DMS114 treated with DMSO at 0.1 percent for 48 hours (cell line): ENCODE measurements at regions not wholly inside any gene's neighbourhood (a gene's known extent, or its start where the extent isn't known, plus 50 kb on each side); places are given as distances from the start of the nearest gene placed in this dataset.

ENCODE experiments used
- DNase-seq: peaks from one replicate; lab custom pipeline; 2025; ENCODE audit not compliant: unreplicated experiment; lab: John Stamatoyannopoulos, UW

DNA sequence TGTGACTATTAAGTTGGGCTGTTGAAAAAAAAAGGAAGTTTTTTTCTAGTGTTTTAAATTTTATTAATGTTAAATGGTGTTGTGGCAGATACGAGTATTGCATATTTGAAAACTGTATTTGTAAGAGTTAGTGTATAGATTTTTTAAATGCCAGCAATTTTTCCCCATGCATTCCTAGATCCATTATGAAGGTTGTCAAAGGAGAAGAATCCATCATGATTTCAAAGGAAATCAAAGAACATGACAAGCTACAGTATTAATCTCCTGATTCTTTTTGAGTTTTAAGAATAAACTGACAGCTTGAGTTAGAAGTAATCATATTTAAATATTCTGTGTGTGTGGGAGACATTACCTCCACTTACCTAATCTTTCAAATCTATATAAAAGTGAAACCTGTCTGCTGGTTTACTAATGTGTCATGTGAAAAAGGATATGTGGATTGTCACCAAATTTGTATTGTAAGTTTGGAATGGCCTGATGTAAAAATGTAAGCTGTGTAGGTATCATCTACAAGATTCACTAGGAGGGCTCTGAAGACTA is 111.0 kb upstream of the HS3ST5 start:
- DNase-seq = no peak

DNA sequence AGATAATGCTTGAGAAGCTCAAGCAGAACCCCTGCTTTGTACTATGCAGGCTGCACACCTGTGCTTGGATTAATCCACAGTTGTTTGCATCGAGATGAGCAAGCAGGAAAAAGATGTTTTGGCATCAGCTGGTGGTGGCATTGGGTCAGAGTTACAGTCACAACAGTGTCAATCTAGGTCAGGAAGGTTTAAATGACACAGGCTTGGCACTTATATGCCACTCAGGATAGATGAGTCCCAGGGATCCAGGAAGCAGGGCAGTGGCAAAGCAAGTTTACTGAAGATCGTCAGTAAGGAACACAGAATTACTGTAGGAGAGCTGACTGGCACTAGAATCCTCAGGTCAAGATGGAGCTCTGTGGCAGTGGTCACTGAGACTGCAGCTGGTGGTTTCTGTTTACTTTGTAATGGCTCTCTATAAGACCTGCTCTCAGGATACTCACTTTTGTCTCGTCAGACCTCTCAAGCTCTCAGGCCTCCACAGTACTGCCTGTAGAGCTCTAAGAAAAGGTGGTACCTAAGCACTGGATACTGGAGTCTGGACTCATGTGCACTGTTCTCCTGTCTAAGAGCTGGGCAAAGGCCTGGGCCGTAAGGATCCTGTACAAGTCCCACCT is 110.1 kb upstream of the HS3ST5 start:
- no peak for DNase-seq

DNA sequence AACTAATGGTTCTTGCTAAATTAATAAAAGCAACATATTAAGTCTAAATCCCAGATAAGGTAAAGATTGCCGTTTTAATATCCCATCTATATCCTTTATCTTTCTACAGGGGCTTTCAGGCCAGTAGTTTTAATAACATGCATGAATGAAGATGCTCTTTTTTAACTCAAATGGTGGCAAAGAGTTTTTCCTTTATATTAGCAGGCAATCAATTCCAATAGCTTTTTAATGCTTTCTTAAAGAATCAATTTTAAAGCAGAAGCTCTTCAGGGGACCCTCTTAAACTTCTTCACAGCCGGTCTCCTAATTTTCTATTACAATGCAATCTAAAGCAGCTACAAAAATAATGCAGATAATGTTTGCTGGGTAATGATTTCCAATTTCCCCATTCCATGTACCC is 107.8 kb upstream of the HS3ST5 start:
- no peak for DNase-seq

DNA sequence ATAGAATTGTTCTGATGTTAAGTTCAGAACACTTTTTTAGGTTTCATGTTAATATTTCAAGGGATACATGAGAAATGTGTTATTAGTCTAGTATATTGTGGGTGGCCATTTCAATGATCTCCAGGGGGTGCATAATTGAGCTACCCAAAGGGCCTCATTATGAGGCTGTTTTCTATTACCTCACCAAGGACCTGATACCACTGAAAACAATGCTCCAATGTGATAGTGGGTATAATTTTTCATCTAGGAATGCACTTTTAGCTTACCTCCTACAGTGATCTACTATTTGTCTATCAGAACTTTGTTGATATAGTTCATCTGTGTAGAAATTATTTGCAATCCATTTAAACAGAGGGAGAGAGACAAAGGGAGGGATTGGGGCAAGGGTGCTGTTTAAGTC is 106.8 kb upstream of the HS3ST5 start:
- no peak for DNase-seq

DNA sequence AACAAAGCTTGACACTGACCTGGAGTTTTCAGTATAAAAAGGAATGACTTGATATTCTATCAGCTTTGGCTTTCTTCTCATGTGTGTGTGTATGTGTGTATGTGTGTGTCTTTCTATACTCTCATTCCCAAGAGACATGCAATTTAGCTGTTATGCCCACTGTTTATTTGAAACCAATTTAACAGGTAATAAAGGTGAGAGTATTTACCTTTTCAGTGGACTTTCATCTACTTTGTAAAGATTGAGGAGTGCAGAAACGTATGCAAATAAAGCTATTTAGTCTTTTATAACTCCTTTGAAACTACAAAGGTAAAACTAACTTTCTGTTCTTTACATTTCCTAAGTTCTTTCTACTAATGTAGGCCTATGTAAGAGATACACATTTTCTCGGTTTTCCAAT is 103.5 kb upstream of the HS3ST5 start:
- no peak for DNase-seq

DNA sequence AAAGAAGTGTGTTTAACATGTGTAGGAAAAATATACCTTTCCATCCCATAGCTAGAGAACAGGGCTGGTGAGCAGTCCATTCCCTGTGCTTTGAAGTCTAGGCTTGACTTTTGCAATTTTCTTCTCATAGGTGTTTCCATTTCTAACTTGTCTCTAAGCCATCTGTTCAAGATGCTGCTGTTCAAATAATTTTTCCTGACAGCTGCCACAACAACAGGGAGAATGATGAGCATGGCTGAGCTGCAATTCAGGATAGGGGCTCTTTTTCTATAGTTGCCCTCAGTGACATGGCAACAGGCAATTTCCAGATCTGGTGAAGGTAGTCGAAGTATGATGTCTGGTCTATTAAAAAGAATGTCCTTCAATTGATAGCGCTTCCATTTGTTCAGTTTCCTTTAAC is 103.0 kb upstream of the HS3ST5 start:
- DNase-seq = no peak

DNA sequence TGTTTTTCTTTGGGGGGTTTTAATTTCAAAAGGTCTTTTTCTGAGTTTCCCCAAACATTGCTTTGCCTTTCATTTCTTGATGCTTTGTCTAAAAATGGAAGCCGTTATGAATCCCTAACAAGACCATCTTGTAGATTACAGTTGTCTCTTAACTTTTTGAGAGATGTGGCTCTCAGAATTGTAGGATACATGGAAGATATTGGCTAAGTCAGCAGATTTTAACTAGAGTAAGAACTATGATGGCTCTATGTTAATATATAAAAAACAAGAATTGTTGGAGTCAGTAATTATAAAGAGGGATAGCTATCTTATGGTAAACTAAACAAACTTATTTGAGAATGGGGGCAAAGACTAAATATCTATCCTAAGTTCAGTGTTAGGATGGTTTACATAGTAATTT is 96.6 kb upstream of the HS3ST5 start:
- no peak for DNase-seq

DNA sequence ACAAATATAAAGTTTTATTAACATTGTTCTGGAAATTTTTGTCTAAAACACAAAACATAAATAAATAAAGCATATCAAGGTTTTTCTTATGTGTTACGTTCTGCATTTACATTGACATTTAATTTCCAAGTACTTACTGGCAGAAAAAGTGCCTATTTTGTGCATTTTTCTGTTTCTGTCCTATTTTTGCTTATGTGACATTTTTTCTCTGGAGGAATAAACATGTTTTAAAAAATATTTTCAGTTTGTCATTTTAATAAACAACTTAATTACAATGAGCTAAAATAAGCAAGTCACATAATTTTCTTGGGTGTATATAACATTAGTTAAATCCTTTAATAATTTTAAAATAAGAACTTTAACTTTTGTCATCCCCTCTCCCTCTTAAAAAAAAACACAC is 94.4 kb upstream of the HS3ST5 start:
- DNase-seq = no peak

DNA sequence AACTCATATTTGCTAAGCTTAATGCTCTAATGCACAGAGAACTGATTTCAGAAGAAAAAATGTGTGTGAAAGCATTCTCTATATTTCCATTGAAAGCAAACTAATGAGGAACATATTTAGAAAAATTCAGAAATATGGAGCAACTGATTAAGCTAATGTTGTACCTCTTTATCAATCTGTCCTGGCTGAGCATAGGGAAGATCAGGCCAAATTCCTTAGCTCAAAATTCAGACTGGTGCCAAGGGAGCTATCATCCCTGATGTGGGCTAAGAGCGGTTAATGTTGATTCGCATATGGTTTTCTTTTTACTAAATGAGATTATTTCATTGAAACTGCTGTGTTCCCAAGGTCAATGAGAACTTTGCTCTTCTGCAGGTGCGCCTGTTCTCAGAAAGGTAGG is 93.9 kb upstream of the HS3ST5 start:
- no peak for DNase-seq

DNA sequence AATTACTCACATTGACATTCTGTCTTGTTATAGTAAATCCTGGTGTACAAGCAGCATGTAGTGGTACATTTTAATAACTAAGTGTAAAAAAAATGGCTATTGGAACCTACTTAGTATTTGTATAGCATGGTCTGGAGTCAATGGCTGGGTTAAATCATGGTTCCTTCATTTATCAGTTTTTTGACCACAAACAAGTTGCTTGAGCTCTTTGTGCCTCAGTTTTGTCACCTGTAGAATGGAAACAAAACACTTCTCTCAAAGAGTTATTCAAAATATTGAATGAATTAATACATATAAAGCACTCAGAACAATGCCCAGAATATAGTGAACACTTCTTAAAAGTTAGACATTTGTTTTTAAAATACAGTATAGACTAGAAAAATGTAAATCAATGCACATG is 93.2 kb upstream of the HS3ST5 start:
- DNase-seq = no peak

DNA sequence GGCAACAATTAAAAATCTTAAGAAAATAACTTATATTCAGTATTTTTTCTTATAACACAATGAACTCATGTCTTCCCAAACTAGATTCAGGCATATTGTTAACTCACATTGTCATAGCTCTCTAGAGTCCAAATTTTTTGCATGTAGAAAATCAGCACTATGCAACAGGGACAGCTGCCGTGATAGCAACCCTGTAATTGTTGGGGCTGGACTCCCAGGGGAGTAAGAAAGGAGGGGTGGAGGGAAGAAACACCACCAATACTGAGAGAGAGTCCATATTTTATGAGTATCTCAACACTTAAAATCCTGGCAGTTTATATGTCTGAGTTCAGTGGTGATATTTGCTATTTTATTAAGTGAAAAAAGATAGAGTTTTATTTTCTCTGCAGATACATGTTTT is 89.6 kb upstream of the HS3ST5 start:
- no peak for DNase-seq

DNA sequence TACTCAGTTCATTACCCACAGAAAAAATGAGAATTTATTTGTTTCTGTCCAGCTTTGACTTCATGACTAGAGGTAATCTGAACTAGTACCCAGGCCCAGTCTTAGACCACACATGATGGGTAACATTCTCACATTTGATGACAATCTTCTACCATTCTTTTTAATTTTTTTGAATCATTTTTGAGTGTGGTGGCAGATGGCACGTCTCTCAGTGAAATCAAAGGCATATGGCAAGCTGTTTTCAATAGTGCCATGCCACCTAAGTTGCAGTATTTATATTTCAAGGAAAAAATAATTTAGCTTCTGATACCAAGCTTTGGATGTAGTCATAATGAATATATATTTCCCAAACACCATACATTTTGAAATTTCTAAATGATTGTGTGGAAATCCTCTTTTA is 88.8 kb upstream of the HS3ST5 start:
- DNase-seq = no peak

DNA sequence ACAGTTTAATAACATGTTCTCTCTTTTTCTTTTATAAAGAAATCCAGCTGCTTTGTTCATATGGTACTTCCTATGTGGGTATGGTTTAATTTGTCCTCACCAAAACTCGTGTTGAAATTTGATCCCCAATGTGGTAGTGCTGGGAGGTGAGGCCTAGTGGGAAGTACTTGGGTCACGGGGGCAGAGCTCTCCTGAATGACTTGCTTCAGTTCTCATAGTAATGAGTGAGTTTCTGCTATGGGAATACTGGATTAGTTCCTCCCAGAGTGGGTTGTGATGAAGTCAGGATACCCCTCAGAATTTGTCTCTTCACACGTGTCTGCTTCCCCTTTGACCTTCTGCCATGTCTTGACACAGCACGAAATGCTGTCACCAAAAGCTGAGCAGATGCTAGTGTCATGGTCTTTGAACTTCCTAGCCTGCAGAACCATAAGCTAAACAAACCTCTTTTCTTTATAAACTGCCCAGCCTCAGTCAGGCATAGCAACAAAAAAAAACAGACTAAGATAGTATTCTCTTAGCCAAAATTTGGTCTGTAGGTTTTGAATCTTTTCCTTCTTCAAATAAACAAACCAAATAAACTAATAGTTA is 87.8 kb upstream of the HS3ST5 start:
- no peak for DNase-seq

DNA sequence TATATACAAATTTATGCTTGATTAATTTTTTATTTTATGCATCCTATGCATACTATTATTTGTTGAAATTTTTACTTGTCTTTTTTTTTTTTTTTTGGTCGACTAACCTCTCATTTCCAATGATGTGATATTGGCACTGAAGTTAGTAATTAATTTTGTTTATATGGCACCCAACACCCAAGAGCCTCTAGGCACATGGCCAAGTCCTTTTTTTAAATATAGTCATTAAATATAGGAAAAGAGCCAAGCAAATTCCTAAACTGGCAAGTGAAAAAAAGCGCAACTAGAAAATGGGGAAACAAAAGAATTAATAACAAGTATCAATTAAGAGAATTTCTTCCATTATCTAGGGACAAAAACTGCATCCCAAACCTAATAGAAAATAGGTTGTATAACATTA is 85.5 kb upstream of the HS3ST5 start:
- DNase-seq = no peak

DNA sequence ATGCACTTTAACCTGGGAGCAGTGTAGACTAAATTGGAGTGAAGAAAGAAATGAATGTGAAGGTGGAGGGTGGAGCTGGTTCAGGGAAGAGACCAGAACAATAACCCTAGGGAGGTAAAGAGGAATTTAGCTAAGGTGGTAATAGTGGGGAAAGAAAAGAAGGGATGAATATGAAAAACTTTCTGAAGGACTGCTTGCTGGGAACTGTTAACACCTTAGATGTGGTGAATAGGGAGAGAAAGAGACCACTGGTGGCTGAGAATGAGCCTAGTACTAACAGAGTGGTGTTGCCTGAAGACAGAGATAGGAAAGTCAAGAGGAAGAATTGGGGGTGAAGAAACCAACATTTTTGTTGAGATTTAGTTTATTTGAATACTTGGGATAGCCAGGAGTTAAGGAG is 78.4 kb upstream of the HS3ST5 start:
- DNase-seq = no peak

DNA sequence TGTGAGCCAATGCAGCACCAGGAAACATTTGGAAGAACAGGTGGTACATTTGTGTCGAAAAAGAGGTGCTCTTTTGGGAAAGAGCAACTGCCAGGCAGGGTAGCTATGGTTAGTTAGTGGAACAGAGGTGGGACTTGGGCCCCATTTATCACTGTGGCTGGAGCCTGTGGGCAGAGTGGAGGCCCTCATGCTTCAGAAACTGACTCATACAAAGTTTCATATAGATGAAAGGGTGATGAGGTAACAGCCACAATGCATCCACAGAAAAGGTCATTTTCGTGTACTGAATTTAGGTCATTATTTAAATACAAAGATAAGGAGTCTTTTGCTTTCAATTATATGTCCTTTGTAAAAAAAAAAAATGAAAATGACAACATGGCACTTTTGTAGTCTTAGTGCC is 76.4 kb upstream of the HS3ST5 start:
- no peak for DNase-seq

DNA sequence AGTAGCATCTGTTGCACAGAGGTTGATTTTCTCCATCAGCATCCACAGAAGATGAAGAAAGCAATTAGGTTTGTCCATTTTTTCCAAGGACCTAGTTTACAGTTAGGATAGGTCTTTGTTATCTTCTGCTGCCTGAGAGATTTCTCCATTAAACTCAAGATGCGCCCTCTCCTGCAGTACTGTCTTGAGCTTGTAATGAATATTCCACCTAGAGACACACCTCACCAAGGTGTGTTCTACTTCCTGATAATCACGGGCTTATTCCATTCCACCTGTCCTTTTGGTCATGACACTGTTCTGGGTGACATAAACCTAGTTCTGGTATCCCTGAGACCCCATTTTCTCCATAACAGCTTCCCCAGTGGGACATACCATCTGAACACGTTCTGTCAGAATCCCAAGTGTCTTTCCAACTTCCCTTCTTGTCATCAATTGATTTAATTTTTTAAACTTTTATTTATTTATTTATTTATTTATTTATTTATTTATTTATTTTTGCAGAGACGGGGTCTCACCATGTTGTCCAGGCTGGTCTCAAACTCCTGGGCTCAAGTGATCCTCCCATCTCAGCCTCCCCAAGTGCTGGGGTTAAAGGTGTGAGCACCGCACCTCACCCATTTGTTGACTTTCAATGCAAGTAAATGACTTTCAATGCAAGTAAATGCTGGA is 75.6 kb upstream of the HS3ST5 start:
- DNase-seq = no peak

DNA sequence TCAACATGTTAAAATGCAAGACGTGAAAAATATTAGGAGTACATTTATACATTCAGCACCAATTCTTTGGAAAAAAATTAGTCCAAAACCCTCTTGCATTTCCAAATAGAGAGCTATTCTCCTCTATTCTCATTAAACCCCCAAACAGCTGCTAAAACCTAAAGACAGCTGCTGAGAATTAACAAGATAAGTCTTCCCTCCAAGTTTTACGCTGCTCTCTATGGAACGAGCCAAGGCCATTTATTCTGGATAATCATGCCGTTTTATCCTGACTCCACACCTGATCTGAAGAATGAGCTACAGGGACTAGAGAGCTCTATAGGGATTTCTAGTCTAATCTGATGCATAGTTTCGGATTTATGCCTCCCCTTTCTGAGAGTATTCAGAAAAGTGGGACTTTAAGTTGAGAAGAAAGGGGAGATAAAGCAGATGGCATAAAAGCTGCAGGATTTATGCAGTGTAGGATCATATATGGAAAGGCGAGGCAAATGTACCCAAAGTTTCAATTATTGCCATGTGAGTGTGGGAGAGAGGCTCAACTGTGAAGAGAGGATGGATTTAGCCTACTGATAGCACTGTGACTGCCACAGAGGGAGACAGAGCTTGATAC is 64.7 kb upstream of the HS3ST5 start:
- DNase-seq = no peak

DNA sequence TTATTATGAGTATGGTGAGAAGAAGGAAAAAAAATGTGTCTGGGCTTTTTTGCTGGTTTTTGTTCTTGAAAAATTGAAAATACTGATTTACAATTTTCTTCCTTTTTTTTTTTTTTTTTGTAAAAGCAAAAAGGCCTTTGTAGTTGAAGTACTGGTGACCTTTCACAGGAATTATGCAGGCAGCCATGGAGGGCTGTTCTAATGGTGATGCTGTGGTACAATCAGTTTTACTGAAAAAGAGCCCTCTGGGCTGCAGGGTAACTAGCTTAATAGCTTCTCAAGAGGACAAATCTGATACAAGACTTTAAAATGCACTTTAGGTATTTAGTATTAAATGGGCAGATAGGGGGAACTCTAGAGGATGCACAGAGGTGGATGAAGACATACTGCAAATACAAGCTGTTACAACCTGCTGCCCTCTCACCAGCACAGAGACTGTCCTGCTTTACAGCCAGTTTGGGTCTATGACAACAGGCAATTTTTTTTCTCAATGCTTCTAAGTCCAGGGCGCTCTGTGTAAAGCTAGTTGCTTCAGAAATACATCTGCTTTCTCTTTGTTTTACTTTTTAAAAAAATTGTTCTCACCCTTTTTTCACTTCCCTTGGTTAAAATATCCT is 61.6 kb upstream of the HS3ST5 start:
- no peak for DNase-seq

DNA sequence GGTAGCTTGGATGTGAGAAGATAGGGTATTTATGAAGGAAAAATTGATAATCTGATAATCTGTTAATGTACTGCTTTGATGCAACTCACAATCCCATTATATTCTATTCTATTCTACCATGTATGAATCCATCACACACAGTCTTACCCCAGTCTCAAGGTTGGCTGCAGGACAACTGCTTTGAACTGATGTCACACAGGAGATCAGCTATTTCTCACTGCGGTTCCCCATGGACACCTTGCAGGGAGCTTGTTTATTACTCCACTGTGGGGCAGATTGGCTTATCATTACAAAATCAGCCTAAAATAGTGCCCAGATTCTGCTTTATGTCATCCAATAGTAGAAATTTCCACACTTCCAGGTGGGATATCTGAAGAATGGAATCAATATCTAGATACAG is 61.0 kb upstream of the HS3ST5 start:
- DNase-seq = no peak

DNA sequence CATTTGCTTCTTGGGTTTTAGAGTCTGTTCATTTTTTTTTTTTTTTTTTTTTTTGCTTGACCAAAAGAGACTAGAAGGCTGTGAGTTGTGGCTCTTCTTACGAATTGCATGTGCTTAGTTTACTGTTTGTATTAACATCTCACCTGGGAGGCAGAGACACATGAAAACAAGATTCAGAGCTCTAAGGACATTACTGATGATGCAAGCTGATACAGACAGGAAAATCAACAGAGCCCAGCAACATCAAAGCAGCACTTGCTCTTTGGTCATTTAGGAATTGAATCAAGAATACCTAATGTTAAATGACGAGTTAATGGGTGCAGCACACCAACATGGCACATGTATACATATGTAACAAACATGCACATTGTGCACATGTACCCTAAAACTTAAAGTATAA is 55.7 kb upstream of the HS3ST5 start:
- no peak for DNase-seq
